H9 (cell line): ENCODE measurements at regions not wholly inside any gene's neighbourhood (a gene's known extent, or its start where the extent isn't known, plus 50 kb on each side); places are given as distances from the start of the nearest gene placed in this dataset.

Experiments
- DNase-seq: peaks from one replicate; pipeline ENCODE4 v3.0.0-alpha.2; 2017
- H2AFZ ChIP-seq: one replicate; pipeline ENCODE4 v1.6.1; 2013; ENCODE audit warnings: mild to moderate bottlenecking, low read length, control low read depth, moderate library complexity
- H2AK5ac ChIP-seq: 2 replicates; pipeline ENCODE4 v1.6.1; 2013; ENCODE audit warnings: low read length, control low read depth, mixed read lengths; ENCODE audit not compliant: insufficient read length
- H2BK120ac ChIP-seq: one replicate; pipeline ENCODE4 v1.6.1; 2013; ENCODE audit warnings: low read depth, mild to moderate bottlenecking, low read length, control low read depth, inconsistent platforms; ENCODE audit not compliant: poor library complexity, severe bottlenecking
- H2BK12ac ChIP-seq: 2 replicates; pipeline ENCODE4 v1.6.1; 2013; ENCODE audit warnings: low read length, control low read depth, mixed read lengths, low read depth; ENCODE audit not compliant: insufficient read length
- H2BK15ac ChIP-seq: 2 replicates; pipeline ENCODE4 v1.6.1; 2013; ENCODE audit warnings: low read depth, low read length, control low read depth
- H2BK20ac ChIP-seq: one replicate; pipeline ENCODE4 v1.6.1; 2013; ENCODE audit warnings: low read depth, mild to moderate bottlenecking, low read length, control low read depth, inconsistent platforms; ENCODE audit not compliant: poor library complexity, severe bottlenecking
- H2BK5ac ChIP-seq: 2 replicates; pipeline ENCODE4 v1.6.1; 2013; ENCODE audit warnings: low read length, control low read depth, mixed read lengths; ENCODE audit not compliant: insufficient read length
- H3K14ac ChIP-seq: 2 replicates; pipeline ENCODE4 v1.6.1; 2013; ENCODE audit warnings: low read length, control low read depth; ENCODE audit not compliant: insufficient read depth
- H3K18ac ChIP-seq: 2 replicates; pipeline ENCODE4 v1.6.1; 2013; ENCODE audit warnings: low read depth, mild to moderate bottlenecking, mixed read lengths, low read length, control low read depth; ENCODE audit not compliant: insufficient read length
- H3K23ac ChIP-seq: 2 replicates; pipeline ENCODE4 v1.6.1; 2013; ENCODE audit warnings: low read length, control low read depth, mixed read lengths, low read depth; ENCODE audit not compliant: insufficient read length
- H3K23me2 ChIP-seq: 2 replicates; pipeline ENCODE4 v1.6.1; 2013; ENCODE audit warnings: low read depth, mild to moderate bottlenecking, mixed read lengths, low read length, control low read depth; ENCODE audit not compliant: insufficient read length, poor library complexity, severe bottlenecking
- H3K27ac ChIP-seq: 2 replicates; pipeline ENCODE4 v1.5.1; 2013; ENCODE audit warnings: low read length, control low read depth, mixed read lengths, low read depth; ENCODE audit not compliant: insufficient read length
- H3K27me3 ChIP-seq: 2 replicates; pipeline ENCODE4 v1.6.1; 2013; ENCODE audit warnings: low read length, control low read depth, inconsistent platforms; ENCODE audit not compliant: insufficient read depth
- H3K4ac ChIP-seq: 2 replicates; pipeline ENCODE4 v1.6.1; 2013; ENCODE audit warnings: low read depth, mild to moderate bottlenecking, control low read depth, inconsistent platforms, low read length, moderate library complexity
- H3K4me1 ChIP-seq: 2 replicates; pipeline ENCODE4 v1.6.1; 2013; ENCODE audit warnings: low read length, control low read depth, inconsistent platforms; ENCODE audit not compliant: insufficient read depth
- H3K4me2 ChIP-seq: 2 replicates; pipeline ENCODE4 v1.6.1; 2013; ENCODE audit warnings: low read length, control low read depth, mixed read lengths; ENCODE audit not compliant: insufficient read length, insufficient read depth
- H3K56ac ChIP-seq: 2 replicates; pipeline ENCODE4 v1.6.1; 2013; ENCODE audit warnings: low read depth, mild to moderate bottlenecking, mixed read lengths, low read length, control low read depth; ENCODE audit not compliant: insufficient read length
- H3K79me1 ChIP-seq: 2 replicates; pipeline ENCODE4 v1.6.1; 2013; ENCODE audit warnings: low read depth, mild to moderate bottlenecking, moderate library complexity, low read length, control low read depth, inconsistent platforms; ENCODE audit not compliant: insufficient read depth, poor library complexity, severe bottlenecking
- H3K79me2 ChIP-seq: 2 replicates; pipeline ENCODE4 v1.6.1; 2013; ENCODE audit warnings: low read length, control low read depth, inconsistent platforms; ENCODE audit not compliant: insufficient read depth
- H3K9ac ChIP-seq: 2 replicates; pipeline ENCODE4 v1.6.1; 2013; ENCODE audit warnings: low read length, control low read depth, mixed read lengths; ENCODE audit not compliant: insufficient read length; ENCODE audit errors: extremely low read depth
- H3K9me3 ChIP-seq: one replicate; pipeline ENCODE4 v1.6.1; 2013; ENCODE audit warnings: low read depth, low read length, inconsistent platforms; ENCODE audit not compliant: control insufficient read depth
- H3T11ph ChIP-seq: one replicate; pipeline ENCODE4 v1.6.1; 2013; ENCODE audit warnings: mild to moderate bottlenecking, low read length, control low read depth, inconsistent platforms
- H4K20me1 ChIP-seq: one replicate; pipeline ENCODE4 v1.6.1; 2013; ENCODE audit not compliant: control insufficient read depth, insufficient read length, insufficient read depth
- H4K5ac ChIP-seq: 2 replicates; pipeline ENCODE4 v1.6.1; 2013; ENCODE audit warnings: low read depth, mild to moderate bottlenecking, mixed read lengths, low read length, control low read depth; ENCODE audit not compliant: insufficient read length
- H4K8ac ChIP-seq: replicated peaks from 2 replicates; pipeline ENCODE4 v1.6.1; 2013; ENCODE audit warnings: low read length, control low read depth, mixed read lengths, low read depth; ENCODE audit not compliant: insufficient read length
- H4K91ac ChIP-seq: 2 replicates; pipeline ENCODE4 v1.6.1; 2013; ENCODE audit warnings: low read depth, mild to moderate bottlenecking, moderate library complexity, mixed read lengths, low read length, control low read depth; ENCODE audit not compliant: insufficient read length
- H3K27ac Mint-ChIP-seq, 3 experiments: 2 replicates in 2 of 3; 3 replicates in 1 of 3; pipeline ENCODE4 v1.8.0; 2020 to 2021; ENCODE audit warnings: mixed read lengths in 3 of 3, mild to moderate bottlenecking in 1 of 3, moderate library complexity in 1 of 3
- H3K27me3 Mint-ChIP-seq: 2 replicates; pipeline ENCODE4 v1.8.0; 2021; ENCODE audit warnings: low read depth, mild to moderate bottlenecking, moderate library complexity, mixed read lengths
- H3K36me3 Mint-ChIP-seq, 3 experiments: 2 replicates in 2 of 3; 3 replicates in 1 of 3; pipeline ENCODE4 v1.8.0; 2020 to 2021; ENCODE audit warnings: low read depth in 3 of 3, mixed read lengths in 3 of 3; ENCODE audit not compliant: insufficient read depth in 1 of 3
- H3K4me1 Mint-ChIP-seq, 2 experiments: 2 replicates each; pipeline ENCODE4 v1.8.0; 2020; ENCODE audit warnings: mixed read lengths in 2 of 2
- H3K4me3 Mint-ChIP-seq, 2 experiments: 2 replicates in 1 of 2; 3 replicates in 1 of 2; pipeline ENCODE4 v1.8.0; 2020 to 2021; ENCODE audit warnings: mild to moderate bottlenecking in 2 of 2, mixed read lengths in 2 of 2, moderate library complexity in 1 of 2
- H3K9me3 Mint-ChIP-seq, 2 experiments: 2 replicates in 1 of 2; 3 replicates in 1 of 2; pipeline ENCODE4 v1.8.0; 2020; ENCODE audit warnings: mild to moderate bottlenecking in 2 of 2, mixed read lengths in 2 of 2, moderate library complexity in 1 of 2
- WGBS: extraction: QIAGEN DNeasy Blood & Tissue Kit; methylation state at CpG from one replicate; pipeline ENCODE4 v1.1.7; 2013; ENCODE audit warnings: missing lambda C conversion rate, low lambda C conversion rate, mixed read lengths; ENCODE audit not compliant: insufficient read length; ENCODE audit errors: extremely low coverage; 5-methylcytosine and 5-hydroxymethylcytosine counted together
- TF ChIP-seq, protein P1 (sequence below): fragments of 200-600 bp; sonication (generic); conservative IDR thresholded peaks from 3 replicates; pipeline ENCODE4 v1.8.0; 2021; ENCODE audit warnings: antibody characterized with exemption, mild to moderate bottlenecking

DNA sequence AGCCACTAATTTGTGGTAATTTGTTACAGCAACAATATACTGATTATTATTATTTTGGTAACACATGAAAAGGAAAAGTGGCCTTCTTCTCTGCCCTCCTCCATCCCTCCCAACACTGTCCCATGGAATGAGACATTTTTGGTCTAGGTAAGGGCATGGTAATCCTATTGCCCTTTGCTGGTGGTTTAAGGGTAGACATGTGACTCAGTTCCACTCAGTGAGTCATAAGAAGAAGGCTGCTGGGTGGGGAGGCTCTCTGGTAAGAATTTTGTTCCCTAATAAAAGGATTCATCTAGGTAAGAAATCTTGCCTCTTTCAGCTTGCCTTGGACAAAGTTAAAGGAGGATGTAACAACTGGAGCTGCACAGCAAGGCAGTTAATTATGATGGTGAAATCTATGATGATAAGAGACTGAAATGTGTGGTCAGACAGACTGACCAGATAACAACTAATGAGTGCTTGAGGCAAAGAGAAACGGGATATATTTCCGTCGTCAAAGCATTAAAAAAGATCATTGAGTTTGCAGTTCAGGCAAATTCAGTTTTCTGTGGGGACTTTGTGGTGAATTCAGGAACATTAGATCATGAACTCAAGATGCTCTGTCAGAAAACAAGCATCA, 232.0 kb upstream of the KCNK2 start:
- Histone ChIP-seq H2BK120ac (no peak overlapping the region), H3K9ac (no peak overlapping the region), H3K14ac (no peak overlapping the region), H2BK15ac (no peak overlapping the region), H3K27me3 (no peaks in the 10 kb centered on the region), H2AFZ (no peak overlapping the region), H4K8ac (no peak overlapping the region), H3K4me1 (no peaks in the 10 kb centered on the region), H2BK20ac (no peak overlapping the region), H3K18ac (no peak overlapping the region), H3K23me2 (no peaks in the 10 kb centered on the region), H3K56ac (no peak overlapping the region), H3K4me2 (no peak overlapping the region), H2AK5ac (no peak overlapping the region), H3K79me2 (no peaks in the 10 kb centered on the region), H4K20me1 (no peaks in the 10 kb centered on the region), H3K27ac (no peak overlapping the region), H3K23ac (no peak overlapping the region), H4K91ac (no peak overlapping the region), H3T11ph (no peak overlapping the region), H3K4ac (no peak overlapping the region), H4K5ac (no peak overlapping the region), H2BK5ac (no peak overlapping the region), H3K9me3 (no peaks in the 10 kb centered on the region), H2BK12ac (no peak overlapping the region), H3K79me1 (no peaks in the 10 kb centered on the region)
- DNase-seq: no peak
- TF ChIP-seq, protein P1, sequence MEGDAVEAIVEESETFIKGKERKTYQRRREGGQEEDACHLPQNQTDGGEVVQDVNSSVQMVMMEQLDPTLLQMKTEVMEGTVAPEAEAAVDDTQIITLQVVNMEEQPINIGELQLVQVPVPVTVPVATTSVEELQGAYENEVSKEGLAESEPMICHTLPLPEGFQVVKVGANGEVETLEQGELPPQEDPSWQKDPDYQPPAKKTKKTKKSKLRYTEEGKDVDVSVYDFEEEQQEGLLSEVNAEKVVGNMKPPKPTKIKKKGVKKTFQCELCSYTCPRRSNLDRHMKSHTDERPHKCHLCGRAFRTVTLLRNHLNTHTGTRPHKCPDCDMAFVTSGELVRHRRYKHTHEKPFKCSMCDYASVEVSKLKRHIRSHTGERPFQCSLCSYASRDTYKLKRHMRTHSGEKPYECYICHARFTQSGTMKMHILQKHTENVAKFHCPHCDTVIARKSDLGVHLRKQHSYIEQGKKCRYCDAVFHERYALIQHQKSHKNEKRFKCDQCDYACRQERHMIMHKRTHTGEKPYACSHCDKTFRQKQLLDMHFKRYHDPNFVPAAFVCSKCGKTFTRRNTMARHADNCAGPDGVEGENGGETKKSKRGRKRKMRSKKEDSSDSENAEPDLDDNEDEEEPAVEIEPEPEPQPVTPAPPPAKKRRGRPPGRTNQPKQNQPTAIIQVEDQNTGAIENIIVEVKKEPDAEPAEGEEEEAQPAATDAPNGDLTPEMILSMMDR: no peak
- Mint-ChIP-seq H3K9me3 (peaks cover 6 to 7% of the 10 kb centered on the region in 2 experiments), H3K36me3 (peaks cover 0 to 8% (median 0%) of the 10 kb centered on the region in 3 experiments; a peak in 3 of 7 replicates), H3K4me1 (peaks cover 10 to 15% of the 10 kb centered on the region in 2 experiments), H3K27ac (no peak overlapping the region), H3K4me3 (no peak overlapping the region), H3K27me3 (no peaks in the 10 kb centered on the region)
- no CpG with 5 or more reads among the region's 3 CpGs for WGBS
